ENCODE measurements at regions not wholly inside any gene's neighbourhood (a gene's known extent, or its start where the extent isn't known, plus 50 kb on each side); places are given as distances from the start of the nearest gene placed in this dataset.

DNA sequence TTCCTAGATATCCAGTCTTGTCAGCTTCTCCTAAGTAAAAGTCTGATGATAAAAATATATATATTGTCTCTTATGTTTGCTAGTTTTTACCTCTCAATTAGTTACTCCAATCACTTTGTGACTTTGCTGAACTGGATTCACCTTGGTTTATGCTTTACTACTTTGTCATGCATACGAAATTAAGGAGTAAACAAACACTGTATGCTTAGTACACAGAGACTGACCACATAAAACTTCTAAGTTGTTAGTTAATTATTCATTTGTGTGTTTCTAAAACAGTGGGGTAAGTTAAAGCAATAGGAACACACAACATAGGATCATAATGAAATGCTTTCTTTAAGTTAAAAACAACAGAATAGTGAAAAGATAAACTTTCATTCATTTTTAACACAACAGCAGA lies 877.3 kb upstream of the MAP3K7 start:
- BruUV-seq (replicated peaks), result no TSS peak
- DNase-seq, result no peak
- Histone ChIP-seq H3K36me3 (ENCODE audit: low read depth) (no peaks in the 10 kb centered on the region), H3K4me3 (no peak overlapping the region), H3K4me1 (replicated peaks; ENCODE audit: insufficient read depth) (no peaks in the 10 kb centered on the region), H3K4me2 (no peak overlapping the region), H3K9me2 (ENCODE audit: insufficient read depth) (no peaks in the 10 kb centered on the region), H3K9me3 (ENCODE audit: insufficient read depth, low read depth) (no peaks in the 10 kb centered on the region), H2AFZ (no peak overlapping the region), H3K27ac (no peak overlapping the region), H3K27me3 (ENCODE audit: insufficient read depth, low read depth) (no peaks in the 10 kb centered on the region), H3F3A (ENCODE audit: insufficient read depth, low read depth) (no peaks in the 10 kb centered on the region), H3K79me2 (ENCODE audit: low read depth) (no peaks in the 10 kb centered on the region), H4K20me1 (ENCODE audit: insufficient read depth) (no peaks in the 10 kb centered on the region)
- POLR2A ChIA-PET (ENCODE audit: unreplicated experiment), result no interaction called here
- no peak for TF ChIP-seq EZH2 (IDR thresholded peaks at IDR 0.05; ENCODE audit: low read depth)
- TF ChIP-seq, protein P1, sequence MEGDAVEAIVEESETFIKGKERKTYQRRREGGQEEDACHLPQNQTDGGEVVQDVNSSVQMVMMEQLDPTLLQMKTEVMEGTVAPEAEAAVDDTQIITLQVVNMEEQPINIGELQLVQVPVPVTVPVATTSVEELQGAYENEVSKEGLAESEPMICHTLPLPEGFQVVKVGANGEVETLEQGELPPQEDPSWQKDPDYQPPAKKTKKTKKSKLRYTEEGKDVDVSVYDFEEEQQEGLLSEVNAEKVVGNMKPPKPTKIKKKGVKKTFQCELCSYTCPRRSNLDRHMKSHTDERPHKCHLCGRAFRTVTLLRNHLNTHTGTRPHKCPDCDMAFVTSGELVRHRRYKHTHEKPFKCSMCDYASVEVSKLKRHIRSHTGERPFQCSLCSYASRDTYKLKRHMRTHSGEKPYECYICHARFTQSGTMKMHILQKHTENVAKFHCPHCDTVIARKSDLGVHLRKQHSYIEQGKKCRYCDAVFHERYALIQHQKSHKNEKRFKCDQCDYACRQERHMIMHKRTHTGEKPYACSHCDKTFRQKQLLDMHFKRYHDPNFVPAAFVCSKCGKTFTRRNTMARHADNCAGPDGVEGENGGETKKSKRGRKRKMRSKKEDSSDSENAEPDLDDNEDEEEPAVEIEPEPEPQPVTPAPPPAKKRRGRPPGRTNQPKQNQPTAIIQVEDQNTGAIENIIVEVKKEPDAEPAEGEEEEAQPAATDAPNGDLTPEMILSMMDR (conservative IDR thresholded peaks at IDR 0.05), result no peak
- CTCF ChIA-PET, result no interaction called here
- intact Hi-C loops (cut with micrococcal nuclease; ENCODE audit: unreplicated experiment), result no loop called here

DNA sequence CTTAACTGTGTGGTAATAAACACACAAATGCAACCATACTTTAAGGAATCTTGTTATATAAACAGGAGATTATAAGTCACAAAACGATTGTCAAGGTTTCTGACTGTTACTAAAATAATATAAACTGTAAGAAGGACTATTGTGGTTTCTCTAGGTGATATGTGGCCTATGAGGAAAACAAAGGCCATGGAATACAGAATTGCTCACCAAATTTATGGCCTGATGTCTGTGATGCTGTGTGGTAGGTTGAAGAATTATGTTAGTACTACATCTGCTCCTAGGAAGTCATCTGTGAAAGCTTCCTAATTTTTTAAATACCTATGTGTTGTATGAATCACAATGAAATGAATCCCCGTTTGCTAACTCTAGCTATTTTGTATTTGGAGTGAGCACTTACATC lies 875.4 kb upstream of the MAP3K7 start:
- BruUV-seq (replicated peaks), result no TSS peak
- Histone ChIP-seq H3K27ac (no peak overlapping the region), H3K9me3 (ENCODE audit: insufficient read depth, low read depth) (no peaks in the 10 kb centered on the region), H3K4me3 (no peak overlapping the region), H3K4me2 (no peak overlapping the region), H3K27me3 (ENCODE audit: insufficient read depth, low read depth) (no peaks in the 10 kb centered on the region), H3K79me2 (ENCODE audit: low read depth) (no peaks in the 10 kb centered on the region), H4K20me1 (ENCODE audit: insufficient read depth) (no peaks in the 10 kb centered on the region), H3K4me1 (replicated peaks; ENCODE audit: insufficient read depth) (no peaks in the 10 kb centered on the region), H3K9me2 (ENCODE audit: insufficient read depth) (no peaks in the 10 kb centered on the region), H2AFZ (no peak overlapping the region), H3F3A (ENCODE audit: insufficient read depth, low read depth) (no peaks in the 10 kb centered on the region), H3K36me3 (ENCODE audit: low read depth) (no peaks in the 10 kb centered on the region)
- ChIA-PET POLR2A (ENCODE audit: unreplicated experiment) (no interaction called here), CTCF (no interaction called here)
- TF ChIP-seq EZH2 (IDR thresholded peaks at IDR 0.05; ENCODE audit: low read depth), result no peak
- TF ChIP-seq, protein P1 (conservative IDR thresholded peaks at IDR 0.05), result no peak
- intact Hi-C loops (cut with micrococcal nuclease; ENCODE audit: unreplicated experiment), result no loop called here
- DNase-seq, result no peak

- H3F3A ChIP-seq (ENCODE audit: insufficient read depth, low read depth), result no peaks in the 10 kb centered on the region
- H2AFZ ChIP-seq, result no peak overlapping the region
- H3K4me3 ChIP-seq, result no peak overlapping the region
- no peaks in the 10 kb centered on the region for H3K36me3 ChIP-seq (ENCODE audit: low read depth)
- H3K9me3 ChIP-seq (ENCODE audit: insufficient read depth, low read depth), result no peaks in the 10 kb centered on the region
- H3K9me2 ChIP-seq (ENCODE audit: insufficient read depth), result no peaks in the 10 kb centered on the region
- POLR2A ChIA-PET (ENCODE audit: unreplicated experiment), result no interaction called here
- intact Hi-C loops (cut with micrococcal nuclease; ENCODE audit: unreplicated experiment), result no loop called here
- H4K20me1 ChIP-seq (ENCODE audit: insufficient read depth), result no peaks in the 10 kb centered on the region
- CTCF ChIA-PET, result no interaction called here
- H3K79me2 ChIP-seq (ENCODE audit: low read depth), result no peaks in the 10 kb centered on the region
- TF ChIP-seq EZH2 (IDR thresholded peaks at IDR 0.05; ENCODE audit: low read depth), result no peak
- TF ChIP-seq, protein P1 (conservative IDR thresholded peaks at IDR 0.05), result no peak
- H3K27ac ChIP-seq, result no peak overlapping the region
- H3K4me1 ChIP-seq (replicated peaks; ENCODE audit: insufficient read depth), result no peaks in the 10 kb centered on the region
- DNase-seq, result no peak
- no peak overlapping the region for H3K4me2 ChIP-seq
- H3K27me3 ChIP-seq (ENCODE audit: insufficient read depth, low read depth), result no peaks in the 10 kb centered on the region
- BruUV-seq (replicated peaks), result no TSS peak
Observed at GRCh38 chr6:91453224-91453878, 866.5 kb upstream of the MAP3K7 start.
